Spleen (tissue), 7 donors: ENCODE measurements at regions not wholly inside any gene's neighbourhood (a gene's known extent, or its start where the extent isn't known, plus 50 kb on each side); places are given as distances from the start of the nearest gene placed in this dataset.

Source experiments
- CTCF ChIP-seq, 11 experiments: fragments of 200-600 bp in 7 of 11; fragments of 450-650 bp in 4 of 11; sonication (generic) in 4 of 11; IDR thresholded peaks in 8 of 11; conservative IDR thresholded peaks in 3 of 11; 1 replicate in 7 of 11; 2 replicates in 4 of 11; pipeline versions ENCODE4 v1.4.0 to v1.8.0; 2016 to 2021; ENCODE audit warnings: antibody characterized with exemption in 11 of 11, inconsistent platforms in 4 of 11, mild to moderate bottlenecking in 1 of 11
- POLR2A ChIP-seq, 3 donors: fragments of 450-650 bp; IDR thresholded peaks; one replicate each; pipeline ENCODE4 v1.5.1; 2017; ENCODE audit warnings: antibody characterized with exemption in 3 of 3, mild to moderate bottlenecking in 1 of 3
- POLR2AphosphoS5 ChIP-seq, 3 donors: sonication (generic); formaldehyde crosslinking; IDR thresholded peaks; one replicate each; pipeline ENCODE4 v1.5.1; 2017; ENCODE audit warnings: antibody characterized with exemption in 3 of 3
- donor health status: DM: no; HTN: no; CAD: no; lungs with moderate emphysema.
- donor health status: DM: no; HTN: no; CAD: no.
- donor health status: DM: no; HTN: no; CAD: no.

DNA sequence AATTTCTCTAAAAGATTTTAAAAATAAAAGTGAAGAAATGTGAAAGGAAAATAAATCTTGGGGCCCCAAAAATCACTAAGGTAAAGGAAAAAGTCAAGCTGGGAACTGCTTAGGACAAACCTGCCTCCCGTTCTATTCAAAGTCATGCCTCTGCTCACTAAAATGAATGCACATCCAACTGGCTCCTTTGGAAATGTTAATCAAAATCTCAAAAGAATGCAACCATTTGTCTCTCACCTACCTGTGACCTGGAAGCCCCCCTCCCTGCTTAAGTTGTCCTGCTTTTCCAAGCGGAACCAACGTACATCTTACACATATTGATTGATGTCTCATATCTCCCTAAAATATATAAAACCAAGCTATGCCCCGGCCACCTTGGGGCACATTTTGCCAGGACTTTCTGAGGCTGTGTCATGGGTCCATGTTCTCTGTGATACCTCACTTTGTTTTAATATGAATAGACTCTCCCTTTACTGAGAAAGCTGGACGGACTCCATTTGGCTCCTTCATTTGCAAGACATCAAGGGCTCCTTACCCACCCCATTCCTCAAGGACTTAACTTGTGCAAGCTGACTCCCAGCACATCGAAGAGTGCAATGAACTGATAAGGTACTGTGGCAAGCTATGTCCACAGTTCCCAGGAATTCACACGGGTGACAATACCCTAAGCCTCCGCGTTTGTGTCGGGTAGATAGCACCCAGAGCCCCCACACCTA is 164.3 kb downstream of the SMC2 start:
- TF ChIP-seq CTCF (IDR thresholded peaks at IDR 0.05 in 8 of 11, conservative IDR thresholded peaks at IDR 0.05 in 3 of 11) (no peak), POLR2AphosphoS5 (IDR thresholded peaks at IDR 0.05) (no peak), POLR2A (IDR thresholded peaks at IDR 0.05) (no peak)
